GM18870 (cell line): ENCODE measurements at regions not wholly inside any gene's neighbourhood (a gene's known extent, or its start where the extent isn't known, plus 50 kb on each side); places are given as distances from the start of the nearest gene placed in this dataset.

Experiments used
- ATAC-seq: cut with Tn5 transposase; IDR thresholded peaks from one replicate; pipeline ENCODE4 v1.9.1; 2021; ENCODE audit warnings: moderate library complexity; ENCODE audit not compliant: unreplicated experiment

GRCh38 chr4:108236264-108236663 is 67.5 kb upstream of the LEF1 start:
- ATAC-seq, result no peak

- ATAC-seq, result no peak
These were observed 59.2 kb upstream of the LEF1 start for GRCh38 chr4:108227923-108228322.

- ATAC-seq, result no peak
These were observed 55.9 kb upstream of the LEF1 start for GRCh38 chr4:108224611-108225053.

- ATAC-seq, result no peak
These were observed 54.6 kb upstream of the LEF1 start for GRCh38 chr4:108223313-108223712.

- ATAC-seq, result no peak
These were observed 51.3 kb upstream of the LEF1 start for GRCh38 chr4:108219998-108220397.
